Activated naive CD8-positive, alpha-beta T cell treated with anti-CD3 and anti-CD28 coated beads, Interleukin-2, amount 10 ng/mL, durations not matched to agents 7 days and 5 days (primary cell): ENCODE measurements at regions not wholly inside any gene's neighbourhood (a gene's known extent, or its start where the extent isn't known, plus 50 kb on each side); places are given as distances from the start of the nearest gene placed in this dataset.
"Not testable (repeated sequence)": the region's sequence is repeated elsewhere in the genome, so short reads cannot be mapped to it uniquely, and the experiment has no call there.

Source experiments
- ATAC-seq: fragments of 150-1000 bp; cut with Tn5 transposase; one replicate; pipeline ENCODE4 v1.10.0; 2021; ENCODE audit warnings: low read depth, moderate library complexity
- POLR2A ChIA-PET: fragments of 350-600 bp; sonication (Branson Sonifier 250); formaldehyde crosslinking; loops from one replicate; lab custom pipeline; 2021; ENCODE audit warnings: antibody characterized with exemption; lab: Charles Lee
- DNase-seq: peaks from one replicate; pipeline ENCODE4 v3.0.0; 2021
- H3K27ac Mint-ChIP-seq: one replicate; pipeline ENCODE4 v1.8.0; 2022; ENCODE audit warnings: mild to moderate bottlenecking, mixed read lengths
- H3K27me3 Mint-ChIP-seq: one replicate; pipeline ENCODE4 v1.8.0; 2022; ENCODE audit warnings: mild to moderate bottlenecking, moderate library complexity, mixed read lengths
- H3K36me3 Mint-ChIP-seq: one replicate; pipeline ENCODE4 v1.8.0; 2021; ENCODE audit warnings: mild to moderate bottlenecking, mixed read lengths
- H3K4me1 Mint-ChIP-seq: one replicate; pipeline ENCODE4 v1.8.0; 2021; ENCODE audit warnings: mixed read lengths
- H3K4me3 Mint-ChIP-seq: one replicate; pipeline ENCODE4 v1.8.0; 2022; ENCODE audit warnings: mild to moderate bottlenecking, moderate library complexity, mixed read lengths
- H3K9me3 Mint-ChIP-seq: one replicate; pipeline ENCODE4 v1.8.0; 2021; ENCODE audit warnings: mixed read lengths

DNA sequence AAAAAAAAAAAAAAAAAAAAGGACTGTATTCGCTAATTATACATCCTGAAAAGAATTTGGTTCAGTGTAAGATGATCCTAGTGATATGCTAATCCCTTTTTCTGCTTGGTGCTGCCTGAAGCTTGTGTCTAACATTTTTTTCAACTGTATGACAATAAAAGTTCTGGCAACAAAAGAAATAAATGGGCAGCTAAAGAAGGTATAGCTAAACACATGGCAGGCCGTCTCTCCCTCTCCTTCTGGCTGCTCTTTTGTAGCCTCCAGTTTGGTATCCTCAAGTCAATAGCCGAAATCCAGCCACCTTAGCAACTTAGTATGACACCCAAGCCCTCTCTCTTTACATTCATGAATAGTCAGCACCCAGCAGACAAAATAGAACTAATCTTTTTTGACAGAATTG, 198.3 kb upstream of the OTX2 start:
- no peak overlapping the region for H3K4me3 Mint-ChIP-seq
- ATAC-seq (no peak), DNase-seq (no peak)
- peaks cover 3% of the 10 kb centered on the region for H3K9me3 Mint-ChIP-seq
- H3K27ac Mint-ChIP-seq, result no peak overlapping the region
- POLR2A ChIA-PET, result no interaction called here
- no peaks in the 10 kb centered on the region for H3K4me1 Mint-ChIP-seq
- peaks cover 16% of the 10 kb centered on the region for H3K27me3 Mint-ChIP-seq
- no peaks in the 10 kb centered on the region for H3K36me3 Mint-ChIP-seq

DNA sequence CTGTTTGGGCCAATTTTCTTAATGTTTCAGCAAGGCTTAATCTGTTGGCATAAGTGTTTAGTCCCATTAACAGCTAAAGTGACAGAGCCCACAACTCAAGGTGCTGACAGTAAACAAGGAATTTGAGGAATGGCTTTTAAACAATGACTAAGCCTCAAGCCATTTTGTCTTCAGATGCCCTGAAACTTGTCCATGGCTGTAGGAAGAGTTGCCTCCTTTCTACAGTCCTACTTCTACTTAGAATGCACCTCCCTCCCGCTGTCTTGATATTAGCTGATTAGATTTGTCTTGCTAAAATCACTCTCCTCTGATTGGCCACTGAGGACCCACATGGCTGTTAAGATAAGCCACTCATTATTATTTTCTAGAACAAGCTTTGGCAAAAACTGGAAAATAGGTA, 188.4 kb upstream of the OTX2 start:
- ATAC-seq, result no peak
- Mint-ChIP-seq H3K9me3 (no peaks in the 10 kb centered on the region), H3K4me3 (no peak overlapping the region), H3K36me3 (no peaks in the 10 kb centered on the region), H3K27ac (no peak overlapping the region), H3K27me3 (peaks cover 2% of the 10 kb centered on the region), H3K4me1 (no peaks in the 10 kb centered on the region)
- POLR2A ChIA-PET, result no interaction called here
- no peak for DNase-seq

DNA sequence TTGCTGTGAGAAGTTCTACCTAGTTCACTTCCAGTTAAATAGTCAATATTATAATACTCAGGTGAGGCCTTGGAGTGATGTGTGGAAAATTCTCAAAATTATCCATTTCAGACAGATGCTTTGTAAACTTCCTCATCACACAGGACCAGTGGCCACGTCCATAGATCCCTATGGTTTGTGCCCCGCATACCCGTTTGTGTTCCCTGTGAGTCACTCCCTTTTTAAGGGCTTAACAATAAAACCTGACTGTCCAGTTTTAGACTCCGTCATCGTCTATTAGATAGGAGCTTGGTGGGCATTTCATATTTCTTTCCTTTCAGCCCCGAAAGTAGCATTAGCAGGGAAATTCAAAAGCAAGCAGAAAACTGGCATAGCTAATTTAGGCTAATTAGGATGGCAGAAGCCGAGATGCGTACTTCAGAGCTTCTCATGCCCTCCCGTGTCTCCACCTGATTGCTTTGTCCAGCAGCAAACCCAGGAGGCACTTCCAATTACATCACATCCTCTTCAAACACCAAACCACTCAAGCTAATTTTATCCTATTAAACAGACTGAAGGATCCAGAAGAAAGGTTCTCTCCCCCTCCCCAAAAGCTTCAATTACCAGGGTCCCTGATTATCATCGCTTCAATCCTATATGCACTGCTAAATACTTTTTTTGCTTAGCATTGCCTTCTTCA, 186.6 kb upstream of the OTX2 start:
- Mint-ChIP-seq H3K27ac (no peak overlapping the region), H3K9me3 (peaks cover under 1% of the 10 kb centered on the region), H3K4me3 (no peak overlapping the region), H3K4me1 (no peaks in the 10 kb centered on the region), H3K36me3 (no peaks in the 10 kb centered on the region), H3K27me3 (peaks cover 2% of the 10 kb centered on the region)
- ATAC-seq (no peak), DNase-seq (no peak)
- POLR2A ChIA-PET, result no interaction called here

DNA sequence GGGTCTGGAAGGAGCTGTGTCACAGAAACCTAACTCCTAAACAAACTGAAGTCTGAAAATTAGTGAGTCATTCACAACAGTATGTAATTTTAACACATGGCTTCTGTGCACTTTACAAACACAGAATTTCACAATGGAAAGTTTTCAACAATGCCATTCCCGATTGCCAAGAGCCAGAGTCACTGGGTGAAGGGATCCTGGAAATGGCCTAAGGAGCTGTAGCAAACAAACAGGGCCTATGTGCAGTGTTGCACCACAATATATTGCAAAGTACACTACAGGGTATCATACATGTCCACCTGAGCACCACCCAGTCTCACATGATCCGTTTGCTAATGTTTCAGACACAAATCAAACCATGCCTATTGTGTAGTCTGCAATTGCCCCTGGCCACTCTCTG, 184.7 kb upstream of the OTX2 start:
- Mint-ChIP-seq H3K4me1 (no peaks in the 10 kb centered on the region), H3K4me3 (no peak overlapping the region), H3K27ac (no peak overlapping the region), H3K9me3 (peaks cover 5% of the 10 kb centered on the region), H3K36me3 (no peaks in the 10 kb centered on the region), H3K27me3 (peaks cover 2% of the 10 kb centered on the region)
- DNase-seq (no peak), ATAC-seq (no peak)
- POLR2A ChIA-PET, result no interaction called here

DNA sequence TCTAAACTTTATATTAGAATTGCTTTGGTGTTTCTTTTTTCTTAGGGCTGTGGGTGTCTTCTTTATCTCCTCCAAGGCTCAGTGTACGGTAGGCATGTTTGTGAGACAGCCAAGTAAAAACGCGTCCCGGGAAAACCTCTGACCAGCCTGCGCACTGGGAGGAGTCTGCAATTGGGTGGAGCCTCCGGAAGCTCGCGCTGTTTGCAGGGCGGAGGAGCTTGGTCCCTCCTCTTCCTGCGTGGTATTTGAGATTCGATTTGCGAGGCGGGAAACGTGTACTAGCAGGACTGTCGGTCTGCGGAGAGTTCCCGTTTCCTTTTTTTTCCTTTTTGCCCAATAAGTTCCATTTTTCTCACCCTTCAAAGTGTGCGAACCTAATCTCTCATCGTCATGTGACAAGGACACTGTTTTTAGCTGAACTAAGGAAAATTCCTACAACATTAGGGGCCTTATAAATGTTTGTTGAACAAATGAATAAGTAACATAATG, 182.1 kb upstream of the OTX2 start:
- DNase-seq, result no peak
- H3K9me3 Mint-ChIP-seq, result peaks cover 5% of the 10 kb centered on the region
- ATAC-seq, result no peak
- H3K4me1 Mint-ChIP-seq, result no peaks in the 10 kb centered on the region
- no peak overlapping the region for H3K27ac Mint-ChIP-seq
- no peak overlapping the region for H3K4me3 Mint-ChIP-seq
- peaks cover 2% of the 10 kb centered on the region for H3K27me3 Mint-ChIP-seq
- H3K36me3 Mint-ChIP-seq, result no peaks in the 10 kb centered on the region
- POLR2A ChIA-PET, result no interaction called here

DNA sequence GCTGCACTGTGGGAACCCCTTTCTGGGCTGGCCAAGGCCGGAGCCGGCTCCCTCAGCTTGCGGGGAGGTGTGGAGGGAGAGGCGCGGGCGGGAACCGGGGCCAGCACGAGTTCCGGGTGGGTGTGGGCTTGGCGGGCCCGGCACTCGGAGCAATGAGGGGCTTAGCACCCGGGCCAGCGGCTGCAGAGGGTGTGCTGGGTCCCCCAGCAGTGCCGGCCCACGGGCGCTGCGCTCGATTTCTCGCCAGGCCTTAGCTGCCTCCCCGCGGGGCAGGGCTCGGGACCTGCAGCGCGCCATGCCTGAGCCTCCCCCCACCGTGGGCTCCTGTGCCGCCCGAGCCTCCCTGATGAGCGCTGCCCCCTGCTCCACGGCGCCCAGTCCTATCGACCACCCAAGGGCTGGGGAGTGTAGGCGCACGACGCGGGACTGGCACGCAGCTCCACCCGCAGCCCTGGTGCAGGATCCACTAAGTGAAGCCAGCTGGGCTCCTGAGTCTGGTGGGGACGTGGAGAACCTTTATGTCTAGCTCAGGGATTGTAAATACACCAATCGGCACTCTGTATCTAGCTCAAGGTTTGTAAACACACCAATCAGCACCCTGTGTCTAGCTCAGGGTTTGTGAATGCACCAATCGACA, 180.8 kb upstream of the OTX2 start:
- POLR2A ChIA-PET, H3K27me3 Mint-ChIP-seq, H3K4me1 Mint-ChIP-seq, H3K4me3 Mint-ChIP-seq, DNase-seq, H3K9me3 Mint-ChIP-seq, H3K36me3 Mint-ChIP-seq, ATAC-seq, H3K27ac Mint-ChIP-seq: not testable (repeated sequence)

DNA sequence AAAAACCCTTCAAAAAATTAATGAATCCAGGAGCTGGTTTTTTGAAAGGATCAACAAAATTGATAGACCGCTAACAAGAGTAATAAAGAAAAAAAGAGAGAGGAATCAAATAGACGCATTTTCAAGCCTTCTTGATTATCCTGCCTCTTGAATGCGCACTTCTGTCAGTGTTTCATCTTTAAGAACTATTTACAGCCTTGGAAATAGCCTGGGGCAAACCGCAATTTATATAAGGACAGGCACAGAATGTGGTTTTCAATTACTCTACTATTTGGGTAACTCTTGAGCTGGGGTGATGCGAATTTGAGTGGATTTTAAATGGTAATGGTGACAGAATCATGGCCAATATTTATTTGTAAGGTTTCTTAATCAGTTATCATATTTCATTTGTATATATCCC, 179.1 kb upstream of the OTX2 start:
- DNase-seq, result no peak
- H3K4me1 Mint-ChIP-seq, result no peaks in the 10 kb centered on the region

DNA sequence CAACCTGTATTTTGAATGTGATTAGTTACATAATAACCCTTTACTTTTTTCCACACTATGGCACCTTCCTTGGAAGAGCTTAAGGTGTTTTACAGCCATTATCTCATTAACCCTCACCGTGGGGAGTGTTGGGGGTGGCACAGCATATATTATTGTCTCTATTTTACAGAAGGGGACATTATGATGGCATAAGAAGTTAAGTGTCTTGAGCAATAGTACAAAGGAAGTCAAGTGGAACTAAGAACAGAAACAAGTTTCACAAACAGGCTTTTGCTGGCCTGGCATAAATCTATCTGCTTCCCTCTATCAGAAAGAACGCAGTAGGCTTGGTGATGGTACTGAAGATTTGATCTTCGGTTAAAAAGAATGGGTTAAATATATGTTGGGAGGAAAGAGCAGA, 169.7 kb upstream of the OTX2 start:
- Mint-ChIP-seq H3K4me1 (no peaks in the 10 kb centered on the region), H3K27ac (no peak overlapping the region), H3K27me3 (peaks cover 5% of the 10 kb centered on the region), H3K9me3 (no peaks in the 10 kb centered on the region), H3K4me3 (no peak overlapping the region), H3K36me3 (no peaks in the 10 kb centered on the region)
- ATAC-seq (no peak), DNase-seq (no peak)
- POLR2A ChIA-PET, result no interaction called here

More for the DNA sequence above, 179.1 kb upstream of the OTX2 start:
- H3K9me3 Mint-ChIP-seq, result peaks cover 5% of the 10 kb centered on the region
- no peaks in the 10 kb centered on the region for H3K36me3 Mint-ChIP-seq
- no peaks in the 10 kb centered on the region for H3K27me3 Mint-ChIP-seq
- no peak for ATAC-seq
- no peak overlapping the region for H3K4me3 Mint-ChIP-seq
- POLR2A ChIA-PET, result no interaction called here
- no peak overlapping the region for H3K27ac Mint-ChIP-seq

DNA sequence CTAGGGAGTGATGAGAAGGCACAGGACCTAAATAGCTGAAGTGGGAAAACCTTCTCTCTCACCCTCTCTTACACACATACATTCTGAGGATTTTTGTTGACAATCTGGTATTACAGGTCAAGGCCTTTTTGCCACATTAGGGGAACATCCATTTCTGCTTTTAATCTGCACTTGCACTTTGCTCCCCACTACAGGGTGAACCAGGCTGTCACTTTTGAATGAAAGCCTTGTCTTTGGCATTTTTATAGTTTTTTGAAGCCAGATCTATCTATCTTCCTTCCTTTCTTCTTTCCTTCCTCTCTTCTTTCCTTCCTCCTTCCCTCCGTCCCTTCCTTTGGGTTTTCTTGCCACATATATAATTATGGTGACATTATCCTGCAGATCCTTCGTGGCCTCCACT, 165.9 kb upstream of the OTX2 start:
- no peaks in the 10 kb centered on the region for H3K36me3 Mint-ChIP-seq
- H3K27ac Mint-ChIP-seq, result no peak overlapping the region
- H3K9me3 Mint-ChIP-seq, result no peaks in the 10 kb centered on the region
- no peaks in the 10 kb centered on the region for H3K4me1 Mint-ChIP-seq
- peaks cover 2% of the 10 kb centered on the region for H3K27me3 Mint-ChIP-seq
- DNase-seq, result no peak
- no peak for ATAC-seq
- POLR2A ChIA-PET, result no interaction called here
- H3K4me3 Mint-ChIP-seq, result no peak overlapping the region

DNA sequence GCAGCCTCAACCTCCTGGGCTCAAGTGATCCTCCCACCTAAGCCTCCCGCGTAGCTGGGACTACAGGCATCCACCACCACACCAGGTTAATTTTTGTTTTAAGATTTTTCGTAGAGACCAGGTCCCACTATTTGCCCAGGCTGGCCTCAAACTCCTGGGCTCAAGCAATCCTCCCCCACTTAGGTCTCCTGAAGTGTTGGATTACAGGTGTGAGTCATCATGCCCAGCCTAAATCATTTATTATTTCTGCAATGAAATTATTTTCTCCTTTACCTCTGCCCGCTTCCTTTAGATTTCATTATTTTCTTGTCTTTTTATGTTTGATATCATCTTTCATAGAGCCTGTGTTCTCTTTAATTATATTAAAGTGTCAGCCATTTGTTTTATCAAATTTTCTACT, 165.2 kb upstream of the OTX2 start:
- Mint-ChIP-seq H3K27me3 (peaks cover 2% of the 10 kb centered on the region), H3K27ac (no peak overlapping the region), H3K9me3 (no peaks in the 10 kb centered on the region), H3K4me3 (no peak overlapping the region), H3K36me3 (no peaks in the 10 kb centered on the region), H3K4me1 (no peaks in the 10 kb centered on the region)
- DNase-seq (no peak), ATAC-seq (no peak)
- POLR2A ChIA-PET, result no interaction called here

DNA sequence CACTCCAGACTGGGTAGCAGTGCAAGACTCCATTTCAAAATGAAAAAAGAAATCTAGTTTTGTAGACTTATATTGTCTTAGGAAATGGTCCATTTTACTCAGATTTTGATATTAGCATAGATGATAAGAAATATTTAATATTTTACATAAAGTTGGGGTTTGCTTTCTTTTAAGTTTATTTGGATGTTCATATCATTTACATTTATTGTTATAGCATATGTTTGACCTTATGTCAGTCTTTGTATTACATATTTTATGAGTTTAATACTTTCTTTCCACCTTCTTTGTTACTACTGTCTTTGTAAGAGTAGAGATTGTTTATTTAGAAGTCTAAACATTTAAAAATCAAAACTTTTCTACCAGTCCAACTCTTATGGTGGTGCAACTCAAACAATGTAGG, 162.7 kb upstream of the OTX2 start:
- POLR2A ChIA-PET, result no interaction called here
- H3K27me3 Mint-ChIP-seq, result peaks cover 2% of the 10 kb centered on the region
- no peak overlapping the region for H3K27ac Mint-ChIP-seq
- H3K4me3 Mint-ChIP-seq, result no peak overlapping the region
- H3K36me3 Mint-ChIP-seq, result no peaks in the 10 kb centered on the region
- ATAC-seq (no peak), DNase-seq (no peak)
- no peaks in the 10 kb centered on the region for H3K4me1 Mint-ChIP-seq
- H3K9me3 Mint-ChIP-seq, result peaks cover 8% of the 10 kb centered on the region

DNA sequence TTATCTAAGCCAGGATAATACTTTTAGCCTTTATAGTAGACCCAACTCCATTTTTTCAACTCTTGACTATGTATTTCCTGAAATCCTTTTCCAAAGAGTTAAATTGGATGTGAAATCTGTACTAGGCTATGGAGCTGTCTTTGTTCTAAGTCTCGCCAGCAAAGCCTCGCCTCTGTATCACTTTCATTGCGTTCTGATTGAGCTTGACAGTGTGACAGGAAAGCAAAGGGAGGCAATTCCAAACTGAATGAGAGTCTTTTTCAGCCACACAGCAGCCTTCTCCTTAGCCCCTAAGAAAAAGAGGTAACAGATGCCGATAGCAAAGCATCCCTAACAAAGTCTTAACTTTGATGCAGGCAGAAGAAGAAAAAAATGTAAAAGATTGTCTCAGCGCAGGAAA, 154.6 kb upstream of the OTX2 start:
- H3K9me3 Mint-ChIP-seq, result peaks cover 4% of the 10 kb centered on the region
- no peak for ATAC-seq
- no peaks in the 10 kb centered on the region for H3K4me1 Mint-ChIP-seq
- no peak for DNase-seq
- no peak overlapping the region for H3K4me3 Mint-ChIP-seq
- POLR2A ChIA-PET, result no interaction called here
- H3K27ac Mint-ChIP-seq, result no peak overlapping the region
- no peaks in the 10 kb centered on the region for H3K36me3 Mint-ChIP-seq
- H3K27me3 Mint-ChIP-seq, result no peaks in the 10 kb centered on the region

DNA sequence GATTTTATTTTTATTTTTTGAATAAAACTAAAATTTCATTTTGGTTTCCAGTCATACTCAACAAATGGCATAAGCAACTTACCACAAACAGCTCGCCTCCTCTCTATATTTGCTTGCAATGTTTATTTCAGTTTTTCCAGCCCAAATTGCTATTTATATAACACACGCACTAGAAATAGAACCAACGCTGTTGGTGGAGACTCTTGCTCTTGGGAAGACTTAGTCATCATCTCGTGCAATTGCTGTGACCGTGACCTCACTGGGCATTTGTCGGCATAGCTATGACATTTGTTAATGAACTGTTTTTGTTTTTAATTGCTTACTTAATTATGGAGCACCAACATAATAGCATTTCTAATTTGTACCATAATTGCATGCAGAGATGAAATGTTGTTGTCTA, 153.1 kb upstream of the OTX2 start:
- Mint-ChIP-seq H3K4me3 (no peak overlapping the region), H3K27ac (no peak overlapping the region), H3K36me3 (no peaks in the 10 kb centered on the region), H3K27me3 (no peaks in the 10 kb centered on the region), H3K9me3 (no peaks in the 10 kb centered on the region), H3K4me1 (no peaks in the 10 kb centered on the region)
- ATAC-seq, result no peak
- POLR2A ChIA-PET, result no interaction called here
- no peak for DNase-seq

DNA sequence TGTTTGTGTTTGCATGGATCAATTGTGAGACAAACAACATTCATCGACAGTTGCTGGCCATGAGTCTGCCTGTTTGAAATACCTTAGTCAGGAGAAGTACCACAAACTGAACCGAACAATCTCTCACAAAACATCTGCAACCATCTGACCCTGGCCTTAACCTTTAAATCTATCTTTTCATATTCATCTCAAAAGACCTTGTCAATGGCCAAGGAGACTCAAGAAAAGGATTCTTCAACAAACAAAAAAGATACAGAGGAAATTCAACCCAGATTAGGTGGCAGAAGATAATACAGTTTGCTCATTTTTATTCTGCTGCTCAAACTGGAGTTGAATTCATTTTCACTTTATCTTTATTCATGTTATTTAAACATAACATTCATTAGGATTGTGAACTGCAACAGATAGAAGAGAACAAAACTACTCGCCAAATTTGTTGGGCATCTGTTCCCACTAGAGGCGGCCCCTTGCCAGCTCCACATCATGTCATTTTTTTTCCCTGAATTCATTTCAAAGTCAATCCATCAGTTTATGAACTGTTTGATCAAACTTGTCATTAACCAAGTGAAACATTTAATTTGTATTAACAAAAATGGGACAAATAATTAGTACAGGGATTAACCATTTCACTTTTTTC, 152.3 kb upstream of the OTX2 start:
- Mint-ChIP-seq H3K4me3 (no peak overlapping the region), H3K36me3 (no peaks in the 10 kb centered on the region), H3K27ac (no peak overlapping the region), H3K9me3 (no peaks in the 10 kb centered on the region), H3K4me1 (no peaks in the 10 kb centered on the region), H3K27me3 (no peaks in the 10 kb centered on the region)
- no peak for ATAC-seq
- no peak for DNase-seq
- POLR2A ChIA-PET, result no interaction called here
